ENCODE measurements at regions not wholly inside any gene's neighbourhood (a gene's known extent, or its start where the extent isn't known, plus 50 kb on each side); places are given as distances from the start of the nearest gene placed in this dataset.

- Histone ChIP-seq H3K36me3 (ENCODE audit: insufficient read depth, low read length) (no peaks in the 10 kb centered on the region), H3K27me3 (ENCODE audit: insufficient read depth, low read length, poor library complexity, severe bottlenecking) (no peaks in the 10 kb centered on the region), H2AFZ (ENCODE audit: low read length) (no peak overlapping the region), H4K20me1 (ENCODE audit: insufficient read depth, low read length, poor library complexity, severe bottlenecking) (no peaks in the 10 kb centered on the region), H3K4me1 (ENCODE audit: insufficient read depth, low read length, poor library complexity, severe bottlenecking) (no peaks in the 10 kb centered on the region), H3K9ac (ENCODE audit: low read depth, low read length, poor library complexity, severe bottlenecking) (no peak overlapping the region), H3K4me2 (ENCODE audit: low read depth, low read length, poor library complexity, severe bottlenecking) (no peak overlapping the region), H3K9me3 (ENCODE audit: insufficient read depth, low read depth, low read length) (peaks cover 2% of the 10 kb centered on the region; the same call in 1 of the 2 replicates), H3K4me3 (ENCODE audit: low read length, poor library complexity, severe bottlenecking) (no peak overlapping the region), H3K9me2 (replicated peaks; ENCODE audit: low read depth, low read length) (no peaks in the 10 kb centered on the region), H3F3A (ENCODE audit: low read depth) (no peaks in the 10 kb centered on the region), H3K79me2 (ENCODE audit: insufficient read depth, low read length) (no peaks in the 10 kb centered on the region)
- TF ChIP-seq CTCF (conservative IDR thresholded peaks at IDR 0.05; ENCODE audit: low read length) = no peak
- TF ChIP-seq EZH2phosphoT487 (IDR thresholded peaks at IDR 0.05; ENCODE audit: borderline replicate concordance) = no peak
These were observed 140.0 kb upstream of the PRICKLE1 start for GRCh38 chr12:42729535-42729900.

DNA sequence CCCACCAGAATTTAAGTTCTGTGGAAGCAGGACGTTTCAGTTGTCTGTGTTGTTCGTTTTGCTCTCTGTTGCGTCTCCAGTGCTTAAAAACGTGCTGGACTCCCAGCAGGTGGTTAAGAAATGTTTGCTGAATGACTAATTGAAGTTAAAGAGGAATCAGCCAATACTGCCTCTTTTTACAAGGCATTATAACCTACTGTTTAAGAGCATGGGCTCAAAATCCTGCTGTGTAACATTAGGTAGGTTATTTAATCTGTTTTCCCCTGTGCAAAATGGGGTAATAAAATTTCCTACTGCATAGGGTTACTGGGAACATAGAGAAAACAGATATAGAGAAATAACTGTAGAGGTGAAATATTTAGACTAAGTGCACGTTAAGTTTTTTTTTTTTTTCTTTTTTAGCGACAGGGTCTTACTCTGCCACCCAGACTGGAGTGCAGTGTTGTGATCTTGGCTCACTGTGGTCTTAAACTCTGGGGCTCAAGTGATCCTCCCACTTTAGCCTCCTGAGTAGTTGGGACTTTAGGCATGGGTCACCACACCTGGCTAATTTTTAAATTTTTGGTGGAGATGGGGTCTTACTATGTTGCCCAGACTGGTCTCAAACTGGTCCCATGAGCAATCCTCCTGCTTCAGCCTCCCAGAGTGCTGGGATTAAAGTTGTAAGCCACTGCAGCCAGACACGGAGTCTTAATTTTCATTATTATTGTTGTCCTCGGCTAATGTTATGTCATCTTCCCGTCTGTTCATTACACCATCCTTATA, 139.4 kb upstream of the PRICKLE1 start:
- Histone ChIP-seq H3K4me2 (ENCODE audit: low read depth, low read length, poor library complexity, severe bottlenecking) (no peak overlapping the region), H3K79me2 (ENCODE audit: insufficient read depth, low read length) (no peaks in the 10 kb centered on the region), H4K20me1 (ENCODE audit: insufficient read depth, low read length, poor library complexity, severe bottlenecking) (no peaks in the 10 kb centered on the region), H3K27me3 (ENCODE audit: insufficient read depth, low read length, poor library complexity, severe bottlenecking) (no peaks in the 10 kb centered on the region), H3K9me2 (replicated peaks; ENCODE audit: low read depth, low read length) (no peaks in the 10 kb centered on the region), H3F3A (ENCODE audit: low read depth) (no peaks in the 10 kb centered on the region), H3K9ac (ENCODE audit: low read depth, low read length, poor library complexity, severe bottlenecking) (no peak overlapping the region), H3K36me3 (ENCODE audit: insufficient read depth, low read length) (no peaks in the 10 kb centered on the region), H3K4me1 (ENCODE audit: insufficient read depth, low read length, poor library complexity, severe bottlenecking) (no peaks in the 10 kb centered on the region), H3K9me3 (ENCODE audit: insufficient read depth, low read depth, low read length) (peaks cover 2% of the 10 kb centered on the region; the same call in 1 of the 2 replicates), H2AFZ (ENCODE audit: low read length) (no peak overlapping the region), H3K4me3 (ENCODE audit: low read length, poor library complexity, severe bottlenecking) (no peak overlapping the region)
- TF ChIP-seq EZH2phosphoT487 (IDR thresholded peaks at IDR 0.05; ENCODE audit: borderline replicate concordance) (no peak), CTCF (conservative IDR thresholded peaks at IDR 0.05; ENCODE audit: low read length) (no peak)

- TF ChIP-seq CTCF (conservative IDR thresholded peaks at IDR 0.05; ENCODE audit: low read length) = no peak
- no peak overlapping the region for H2AFZ ChIP-seq (ENCODE audit: low read length)
- H3K4me3 ChIP-seq (ENCODE audit: low read length, poor library complexity, severe bottlenecking) = no peak overlapping the region
- no peaks in the 10 kb centered on the region for H4K20me1 ChIP-seq (ENCODE audit: insufficient read depth, low read length, poor library complexity, severe bottlenecking)
- H3F3A ChIP-seq (ENCODE audit: low read depth) = no peaks in the 10 kb centered on the region
- H3K9me2 ChIP-seq (replicated peaks; ENCODE audit: low read depth, low read length) = no peaks in the 10 kb centered on the region
- H3K9ac ChIP-seq (ENCODE audit: low read depth, low read length, poor library complexity, severe bottlenecking) = no peak overlapping the region
- no peaks in the 10 kb centered on the region for H3K4me1 ChIP-seq (ENCODE audit: insufficient read depth, low read length, poor library complexity, severe bottlenecking)
- peaks cover 2% of the 10 kb centered on the region; the same call in 1 of the 2 replicates for H3K9me3 ChIP-seq (ENCODE audit: insufficient read depth, low read depth, low read length)
- no peaks in the 10 kb centered on the region for H3K27me3 ChIP-seq (ENCODE audit: insufficient read depth, low read length, poor library complexity, severe bottlenecking)
- no peaks in the 10 kb centered on the region for H3K79me2 ChIP-seq (ENCODE audit: insufficient read depth, low read length)
- no peak overlapping the region for H3K4me2 ChIP-seq (ENCODE audit: low read depth, low read length, poor library complexity, severe bottlenecking)
- no peaks in the 10 kb centered on the region for H3K36me3 ChIP-seq (ENCODE audit: insufficient read depth, low read length)
These were observed 138.7 kb upstream of the PRICKLE1 start for GRCh38 chr12:42728287-42728686.
